Activated CD4-positive, alpha-beta T cell treated with anti-CD3 and anti-CD28 coated beads, Interleukin-2, amount 10 ng/mL, durations not matched to agents 7 days and 5 days (primary cell): ENCODE measurements at regions not wholly inside any gene's neighbourhood (a gene's known extent, or its start where the extent isn't known, plus 50 kb on each side); places are given as distances from the start of the nearest gene placed in this dataset.

ENCODE experiments used
- CTCF ChIA-PET: fragments of 350-600 bp; sonication (Branson Sonifier 250); formaldehyde crosslinking; loops from one replicate; lab custom pipeline; 2021; ENCODE audit warnings: antibody characterized with exemption; lab: Charles Lee
- POLR2A ChIA-PET: fragments of 350-600 bp; sonication (Branson Sonifier 250); formaldehyde crosslinking; loops from one replicate; lab custom pipeline; 2021; ENCODE audit warnings: antibody characterized with exemption; lab: Charles Lee
- DNase-seq: peaks from one replicate; pipeline ENCODE4 v3.0.0-alpha.2; 2020
- H3K27ac Mint-ChIP-seq: one replicate; pipeline ENCODE4 v1.8.0; 2021; ENCODE audit warnings: mild to moderate bottlenecking, moderate library complexity, mixed read lengths
- H3K27me3 Mint-ChIP-seq: one replicate; pipeline ENCODE4 v1.8.0; 2021; ENCODE audit warnings: mixed read lengths
- H3K36me3 Mint-ChIP-seq: one replicate; pipeline ENCODE4 v1.8.0; 2021; ENCODE audit warnings: low read depth, mixed read lengths
- H3K4me1 Mint-ChIP-seq: one replicate; pipeline ENCODE4 v1.8.0; 2021; ENCODE audit warnings: mixed read lengths
- H3K4me3 Mint-ChIP-seq: one replicate; pipeline ENCODE4 v1.8.0; 2021; ENCODE audit warnings: mild to moderate bottlenecking, moderate library complexity, mixed read lengths
- H3K9me3 Mint-ChIP-seq: one replicate; pipeline ENCODE4 v1.8.0; 2021; ENCODE audit warnings: mixed read lengths

DNA sequence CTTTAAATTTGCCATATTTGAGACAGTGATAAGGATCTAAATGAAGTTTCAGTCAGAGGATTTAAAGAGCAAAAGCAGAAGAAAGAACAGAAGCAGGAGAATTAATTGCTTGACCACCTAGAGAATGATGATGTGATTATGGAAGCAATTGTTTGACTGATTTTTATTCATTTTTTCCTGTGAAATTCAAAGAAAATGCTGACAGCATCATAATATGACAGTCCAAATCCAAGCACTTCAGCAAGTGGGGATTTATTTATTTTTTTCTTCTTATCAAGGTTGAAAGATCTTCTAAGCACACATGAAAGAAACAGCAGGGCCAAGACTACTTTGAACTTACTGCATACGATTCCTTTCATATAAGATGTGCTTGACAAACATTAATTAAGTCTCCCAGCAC lies 125.2 kb downstream of the BMP2 start:
- Mint-ChIP-seq H3K9me3 (peaks cover 3% of the 10 kb centered on the region), H3K27me3 (no peaks in the 10 kb centered on the region), H3K4me3 (no peak overlapping the region), H3K4me1 (no peaks in the 10 kb centered on the region), H3K36me3 (no peaks in the 10 kb centered on the region), H3K27ac (no peak overlapping the region)
- POLR2A ChIA-PET = no interaction called here
- CTCF ChIA-PET = no interaction called here
- no peak for DNase-seq

DNA sequence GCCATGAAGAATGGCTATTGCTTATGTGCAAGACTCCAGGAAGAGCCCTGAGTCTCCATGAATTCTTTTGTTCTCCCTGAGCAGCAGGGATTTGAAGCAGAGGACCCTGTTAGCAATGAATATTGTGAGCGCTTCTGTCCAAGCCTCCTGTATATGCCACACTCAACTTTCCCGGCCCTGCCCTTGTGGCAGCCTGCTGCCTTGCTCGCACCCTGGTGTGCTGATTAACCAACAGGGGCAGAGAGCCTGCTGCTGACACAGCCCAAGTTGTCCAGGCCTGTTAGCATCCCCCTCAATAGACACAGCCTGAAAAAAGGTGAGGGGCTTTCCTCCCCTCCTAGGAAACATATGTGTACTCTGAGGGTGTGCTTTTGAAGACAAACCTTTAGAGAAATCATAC lies 131.4 kb downstream of the BMP2 start:
- Mint-ChIP-seq H3K27me3 (no peaks in the 10 kb centered on the region), H3K36me3 (no peaks in the 10 kb centered on the region), H3K9me3 (peaks cover 3% of the 10 kb centered on the region), H3K4me1 (no peaks in the 10 kb centered on the region), H3K27ac (no peak overlapping the region), H3K4me3 (no peak overlapping the region)
- no peak for DNase-seq
- POLR2A ChIA-PET = no interaction called here
- CTCF ChIA-PET = no interaction called here

DNA sequence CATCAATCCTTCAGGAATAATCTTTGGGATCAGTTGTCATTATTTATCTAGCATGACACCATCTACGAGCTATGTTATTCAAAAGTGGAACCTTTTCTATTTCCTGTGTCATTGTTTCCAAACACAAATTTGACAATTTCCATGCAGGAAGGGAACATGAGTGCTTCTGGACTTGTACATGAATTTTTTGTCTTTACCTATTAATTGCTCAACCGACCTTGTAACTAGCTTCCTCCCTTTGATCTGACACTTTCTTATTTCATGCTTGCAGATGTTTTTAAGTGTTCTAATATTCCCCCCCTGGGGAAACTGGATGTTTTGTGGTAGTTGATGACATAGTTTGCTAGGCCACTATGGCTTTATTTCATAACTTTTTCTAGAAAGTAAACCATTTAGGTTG lies 139.4 kb downstream of the BMP2 start:
- Mint-ChIP-seq H3K9me3 (no peaks in the 10 kb centered on the region), H3K27me3 (no peaks in the 10 kb centered on the region), H3K4me3 (no peak overlapping the region), H3K27ac (no peak overlapping the region), H3K4me1 (no peaks in the 10 kb centered on the region), H3K36me3 (no peaks in the 10 kb centered on the region)
- CTCF ChIA-PET = no interaction called here
- DNase-seq = no peak
- POLR2A ChIA-PET = no interaction called here

DNA sequence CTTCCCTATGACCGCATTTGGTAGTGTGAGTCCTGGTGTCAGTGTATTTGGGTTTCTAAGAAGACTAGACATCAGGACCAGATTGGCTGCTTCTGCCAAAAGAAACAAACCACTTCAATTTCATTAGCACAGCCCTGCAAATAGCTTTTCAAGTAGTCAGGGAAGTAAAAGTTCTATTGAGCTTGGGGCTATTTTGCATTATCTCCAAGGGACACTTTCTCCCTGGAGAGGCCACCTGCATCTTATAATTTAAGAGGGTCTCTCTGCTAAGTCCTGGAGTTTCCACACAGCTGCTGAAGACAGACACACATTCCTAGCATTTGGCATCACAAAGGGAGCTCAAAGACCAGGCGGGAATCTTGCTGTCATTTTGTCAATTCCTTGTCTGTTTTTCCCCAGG lies 141.2 kb downstream of the BMP2 start:
- CTCF ChIA-PET = no interaction called here
- Mint-ChIP-seq H3K4me1 (no peaks in the 10 kb centered on the region), H3K4me3 (no peak overlapping the region), H3K27me3 (no peaks in the 10 kb centered on the region), H3K27ac (no peak overlapping the region), H3K9me3 (no peaks in the 10 kb centered on the region), H3K36me3 (no peaks in the 10 kb centered on the region)
- POLR2A ChIA-PET = no interaction called here
- no peak for DNase-seq

DNA sequence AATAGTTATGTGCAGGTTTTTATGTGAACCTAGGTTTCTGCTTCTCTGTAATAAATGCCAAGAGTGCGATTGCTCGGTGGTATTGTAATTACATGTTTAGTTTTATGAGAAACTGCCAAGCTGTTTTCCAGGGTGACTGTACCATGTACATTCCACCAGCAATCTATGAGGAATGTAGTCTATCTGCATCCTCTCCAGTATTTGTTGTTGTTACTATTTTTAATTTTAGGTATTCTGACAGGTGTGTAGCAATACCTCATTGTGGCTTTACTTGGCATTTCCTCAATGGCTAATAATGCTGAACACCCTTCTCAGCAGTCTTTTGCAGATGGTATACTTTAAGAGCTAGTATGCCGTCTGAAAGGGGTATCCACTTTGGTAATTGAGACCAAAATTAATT lies 142.1 kb downstream of the BMP2 start:
- H3K4me3 Mint-ChIP-seq = no peak overlapping the region
- ChIA-PET POLR2A (no interaction called here), CTCF (no interaction called here)
- no peak for DNase-seq
- H3K27ac Mint-ChIP-seq = no peak overlapping the region
- H3K4me1 Mint-ChIP-seq = no peaks in the 10 kb centered on the region
- no peaks in the 10 kb centered on the region for H3K27me3 Mint-ChIP-seq
- no peaks in the 10 kb centered on the region for H3K9me3 Mint-ChIP-seq
- no peaks in the 10 kb centered on the region for H3K36me3 Mint-ChIP-seq

DNA sequence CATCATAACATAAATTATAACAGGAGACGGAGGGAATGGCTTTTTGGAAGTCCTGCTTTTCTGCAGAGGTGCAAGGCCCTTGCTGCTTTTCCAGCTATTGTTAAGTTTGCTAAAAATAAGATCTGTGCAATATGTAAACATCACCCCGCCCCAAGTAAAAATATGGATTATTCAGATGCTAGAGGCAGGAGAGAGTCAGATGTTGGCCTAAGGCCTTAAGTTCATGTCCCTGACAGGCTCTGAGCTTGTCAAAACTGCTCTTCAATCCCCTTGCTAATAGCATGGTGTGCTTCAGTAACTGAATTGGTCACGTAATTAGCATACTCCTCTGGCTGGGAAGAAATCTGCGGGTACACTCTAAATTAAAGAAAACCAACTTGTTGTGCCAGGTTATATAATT lies 147.5 kb downstream of the BMP2 start:
- H3K4me1 Mint-ChIP-seq = no peaks in the 10 kb centered on the region
- ChIA-PET POLR2A (no interaction called here), CTCF (no interaction called here)
- DNase-seq = no peak
- H3K27ac Mint-ChIP-seq = no peak overlapping the region
- H3K27me3 Mint-ChIP-seq = no peaks in the 10 kb centered on the region
- H3K9me3 Mint-ChIP-seq = peaks cover 3% of the 10 kb centered on the region
- no peaks in the 10 kb centered on the region for H3K36me3 Mint-ChIP-seq
- H3K4me3 Mint-ChIP-seq = no peak overlapping the region

DNA sequence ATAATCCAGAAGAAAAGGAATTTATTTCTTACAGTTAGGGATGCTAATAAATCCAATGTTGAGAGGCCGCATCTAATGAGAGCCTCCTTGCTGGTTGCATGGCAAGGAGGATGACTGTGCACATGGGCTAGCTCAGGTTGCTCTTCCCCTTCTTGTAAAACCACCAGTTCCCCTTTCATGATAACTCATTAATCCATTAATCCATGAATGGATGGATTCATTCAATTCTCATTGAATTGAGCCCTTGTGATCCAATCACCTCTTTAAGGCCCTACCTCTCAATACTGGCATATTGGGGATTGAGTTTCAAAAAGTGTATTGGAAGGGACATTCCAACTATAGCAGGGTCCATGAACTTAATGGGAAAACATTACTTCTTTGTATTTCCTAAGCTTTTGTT lies 149.5 kb downstream of the BMP2 start:
- Mint-ChIP-seq H3K27ac (no peak overlapping the region), H3K9me3 (peaks cover 3% of the 10 kb centered on the region), H3K36me3 (no peaks in the 10 kb centered on the region), H3K27me3 (no peaks in the 10 kb centered on the region), H3K4me3 (no peak overlapping the region), H3K4me1 (no peaks in the 10 kb centered on the region)
- ChIA-PET POLR2A (no interaction called here), CTCF (no interaction called here)
- DNase-seq = no peak

DNA sequence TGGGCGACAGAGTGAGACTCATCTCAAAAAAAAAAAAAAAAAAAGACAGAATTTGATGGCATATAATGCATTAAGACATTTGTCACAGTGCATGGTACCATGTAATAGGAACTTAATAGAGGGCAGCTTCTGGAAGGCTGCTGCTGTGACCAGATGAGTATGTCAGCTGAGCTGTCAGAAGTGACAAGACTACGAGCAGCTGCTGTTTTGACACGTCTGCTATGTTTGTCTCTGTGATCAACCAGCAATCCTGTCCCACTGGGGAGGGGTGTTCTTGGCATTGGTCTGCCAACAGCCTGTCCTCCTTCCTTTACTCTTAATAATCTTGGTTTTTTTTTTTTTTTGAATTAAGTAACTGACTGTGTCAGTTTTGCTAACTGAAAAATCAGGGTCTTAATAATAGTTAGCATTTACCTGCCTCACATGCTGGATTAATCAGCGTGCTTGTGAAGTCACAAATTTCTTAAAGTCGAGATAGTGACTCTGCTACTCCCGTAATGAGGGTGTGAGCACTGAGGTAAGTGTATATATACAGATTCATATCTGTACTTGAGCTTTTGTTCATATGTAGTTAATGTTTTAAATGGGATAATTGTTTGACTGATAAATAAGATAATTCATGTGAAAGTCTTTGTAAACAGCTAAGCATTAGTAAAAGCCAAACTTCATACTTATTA lies 152.4 kb downstream of the BMP2 start:
- Mint-ChIP-seq H3K4me3 (no peak overlapping the region), H3K27me3 (no peaks in the 10 kb centered on the region), H3K4me1 (no peaks in the 10 kb centered on the region), H3K27ac (no peak overlapping the region), H3K36me3 (no peaks in the 10 kb centered on the region), H3K9me3 (peaks cover 3% of the 10 kb centered on the region)
- DNase-seq = no peak
- ChIA-PET CTCF (no interaction called here), POLR2A (no interaction called here)

DNA sequence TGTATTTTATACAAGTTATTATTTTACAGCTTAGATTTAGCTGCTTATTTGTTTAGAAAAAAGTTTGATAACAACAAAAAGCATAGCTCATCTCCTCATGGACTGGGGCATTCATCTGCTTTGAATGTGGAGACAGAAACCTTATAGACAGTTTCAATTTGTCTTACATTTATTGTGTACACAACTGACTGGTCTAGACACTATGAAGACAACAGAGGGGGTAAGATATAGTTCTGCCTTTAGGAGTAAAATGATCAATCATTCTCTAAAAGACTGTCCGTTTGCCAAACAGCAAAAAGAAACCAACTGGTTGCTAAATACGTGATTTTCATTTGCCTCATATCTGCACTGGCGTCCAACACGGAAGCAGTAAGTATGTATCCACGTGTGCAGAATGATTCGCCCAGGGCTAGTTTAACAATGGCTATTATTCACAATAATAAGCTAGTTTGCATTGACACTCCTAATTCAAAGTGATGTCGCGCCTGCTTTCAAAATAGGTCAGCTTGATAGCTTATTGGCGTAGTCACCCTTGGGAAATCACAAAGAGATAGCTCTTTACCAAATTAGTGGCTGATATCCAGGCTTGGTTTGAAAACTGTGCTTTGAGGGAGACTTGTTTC lies 153.6 kb downstream of the BMP2 start:
- H3K36me3 Mint-ChIP-seq = no peaks in the 10 kb centered on the region
- CTCF ChIA-PET = no interaction called here

DNA sequence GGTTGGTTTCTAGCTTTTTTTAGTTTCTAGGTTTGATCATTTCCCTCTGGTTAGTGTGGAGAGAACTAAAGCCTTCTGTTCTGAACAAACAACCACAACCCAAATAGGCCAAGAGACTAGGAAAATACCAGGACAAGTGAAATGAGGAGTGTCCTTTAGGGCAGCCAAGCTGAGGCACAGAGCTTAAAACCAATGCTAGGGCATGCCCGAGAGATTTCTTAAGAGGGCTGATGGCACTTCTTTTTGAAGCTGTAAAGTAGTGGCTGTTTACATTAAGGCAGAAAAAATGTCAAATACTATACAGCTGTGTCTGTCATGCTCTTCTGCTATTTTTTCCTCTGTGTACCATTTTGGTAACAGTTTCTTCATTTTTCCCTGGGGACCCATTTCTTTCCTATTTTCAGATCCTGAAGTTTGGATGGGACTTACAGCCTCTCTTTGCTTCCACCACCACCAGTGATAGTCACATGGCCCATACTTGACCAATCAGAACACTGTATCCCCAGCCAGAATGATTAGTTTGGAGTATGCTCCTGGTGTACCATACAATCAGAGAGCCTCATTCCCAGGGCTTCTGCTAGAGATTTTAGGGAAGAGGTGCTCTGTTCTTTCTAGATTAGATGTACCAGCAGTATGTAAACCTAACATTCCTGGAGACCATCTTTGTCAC lies 154.4 kb downstream of the BMP2 start:
- no peak for DNase-seq
- ChIA-PET POLR2A (no interaction called here), CTCF (no interaction called here)
- no peak overlapping the region for H3K4me3 Mint-ChIP-seq
- no peaks in the 10 kb centered on the region for H3K4me1 Mint-ChIP-seq
- H3K27ac Mint-ChIP-seq = no peak overlapping the region
- no peaks in the 10 kb centered on the region for H3K36me3 Mint-ChIP-seq
- H3K9me3 Mint-ChIP-seq = peaks cover 4% of the 10 kb centered on the region
- H3K27me3 Mint-ChIP-seq = no peaks in the 10 kb centered on the region

More for the DNA sequence above, 153.6 kb downstream of the BMP2 start:
- Mint-ChIP-seq H3K9me3 (no peaks in the 10 kb centered on the region), H3K27ac (no peak overlapping the region), H3K4me3 (no peak overlapping the region), H3K27me3 (no peaks in the 10 kb centered on the region), H3K4me1 (no peaks in the 10 kb centered on the region)
- POLR2A ChIA-PET = no interaction called here
- DNase-seq = no peak

DNA sequence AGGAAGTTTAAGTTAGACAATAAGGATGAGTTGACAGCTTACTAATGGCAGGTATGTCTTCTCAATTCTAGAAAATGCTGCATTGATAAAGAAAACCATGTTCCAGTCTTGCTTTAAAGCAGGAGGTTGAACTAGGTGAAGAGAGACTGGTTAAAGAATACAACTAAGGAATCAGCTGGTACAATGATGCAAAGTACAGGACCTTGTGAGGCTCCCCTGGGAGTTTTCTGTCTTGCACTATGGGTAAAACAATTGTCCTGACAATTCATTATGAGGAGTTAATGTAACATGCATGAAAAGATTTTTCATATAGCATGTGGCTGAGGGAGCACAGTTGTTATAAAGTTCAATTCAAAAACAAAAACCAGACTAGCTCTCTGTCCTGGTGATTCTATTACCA lies 157.2 kb downstream of the BMP2 start:
- Mint-ChIP-seq H3K4me1 (no peaks in the 10 kb centered on the region), H3K27ac (no peak overlapping the region), H3K27me3 (no peaks in the 10 kb centered on the region), H3K4me3 (no peak overlapping the region), H3K9me3 (peaks cover 9% of the 10 kb centered on the region), H3K36me3 (no peaks in the 10 kb centered on the region)
- no peak for DNase-seq
- ChIA-PET POLR2A (no interaction called here), CTCF (interaction anchor here (0.8 kb wide), 1 partner anchor 8 kb away, joined by 3 read pairs; no protein-coding TSS in a partner anchor)

DNA sequence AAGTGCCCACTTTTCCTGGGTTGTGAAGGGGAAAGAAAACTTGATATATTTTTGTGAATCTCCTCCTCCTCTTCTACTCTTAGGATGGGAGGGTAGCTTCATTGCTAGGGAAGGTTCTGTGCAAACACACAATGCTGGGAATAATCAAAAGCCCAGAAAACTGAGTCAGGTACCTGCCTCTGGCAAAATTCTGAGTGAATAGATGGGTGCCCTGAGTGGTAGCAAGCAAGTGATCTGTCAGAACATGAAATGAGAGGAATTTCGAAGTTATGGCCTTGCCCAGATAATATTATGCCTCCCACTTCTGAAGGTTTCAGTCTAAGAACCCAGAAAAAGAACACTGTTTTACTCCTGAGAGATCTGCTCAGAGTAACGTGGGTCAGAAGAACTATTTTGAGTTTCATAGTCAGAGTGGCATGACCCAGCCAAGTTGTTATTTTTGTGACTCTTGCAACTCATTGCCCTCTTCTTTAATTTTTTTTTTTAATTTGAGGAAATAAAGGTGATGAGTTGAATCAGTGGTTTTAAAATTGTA lies 158.3 kb downstream of the BMP2 start:
- H3K4me3 Mint-ChIP-seq = no peak overlapping the region
- H3K9me3 Mint-ChIP-seq = peaks cover 9% of the 10 kb centered on the region
- no peak for DNase-seq
- ChIA-PET POLR2A (no interaction called here), CTCF (no interaction called here)
- H3K36me3 Mint-ChIP-seq = no peaks in the 10 kb centered on the region
- no peak overlapping the region for H3K27ac Mint-ChIP-seq
- H3K27me3 Mint-ChIP-seq = no peaks in the 10 kb centered on the region
- H3K4me1 Mint-ChIP-seq = no peaks in the 10 kb centered on the region

DNA sequence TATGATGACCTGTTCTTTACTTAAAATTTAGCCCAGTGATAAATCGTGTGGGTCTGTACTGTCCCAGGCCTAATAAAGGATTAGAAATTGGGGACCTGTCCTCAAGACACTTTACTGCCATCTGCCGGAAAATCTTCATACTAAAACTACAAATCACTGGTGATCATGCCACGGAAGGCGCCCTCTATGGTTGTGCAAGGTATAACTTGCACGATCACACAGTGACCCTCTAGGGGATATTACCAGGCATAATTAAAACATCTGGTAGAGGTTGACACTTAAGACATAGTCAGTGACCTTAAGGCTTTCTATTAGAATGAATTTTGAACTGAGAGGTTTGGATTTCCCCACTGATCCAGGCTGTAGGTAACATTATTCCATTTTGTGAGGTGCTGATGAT lies 172.6 kb downstream of the BMP2 start:
- POLR2A ChIA-PET = no interaction called here
- Mint-ChIP-seq H3K9me3 (no peaks in the 10 kb centered on the region), H3K4me3 (no peak overlapping the region), H3K4me1 (no peaks in the 10 kb centered on the region), H3K27ac (no peak overlapping the region), H3K27me3 (no peaks in the 10 kb centered on the region), H3K36me3 (no peaks in the 10 kb centered on the region)
- DNase-seq = no peak
- CTCF ChIA-PET = no interaction called here
